ENCODE measurements at regions not wholly inside any gene's neighbourhood (a gene's known extent, or its start where the extent isn't known, plus 50 kb on each side); places are given as distances from the start of the nearest gene placed in this dataset.

DNA sequence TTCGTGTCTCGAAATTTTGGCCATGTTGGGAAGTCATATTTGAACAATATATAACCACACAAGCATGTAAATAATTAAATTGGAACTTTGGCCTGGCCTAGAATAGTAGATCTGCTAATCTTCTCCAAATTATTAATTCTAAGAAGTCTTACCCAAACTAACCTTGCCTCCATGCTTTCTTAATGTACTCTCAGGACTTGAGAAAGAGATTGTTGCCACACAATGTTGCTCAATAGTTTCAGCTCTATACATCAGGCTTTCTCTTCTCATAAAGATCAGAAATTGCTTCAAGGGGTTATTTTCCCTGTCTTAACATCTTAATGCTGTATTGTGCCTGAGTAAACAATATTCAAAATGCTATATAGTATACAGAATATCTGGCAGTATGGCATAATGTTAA lies 202.7 kb upstream of the LRIG1 start:
- Histone ChIP-seq H3F3A (ENCODE audit: low read depth) (peaks cover 9% of the 10 kb centered on the region), H3K79me2 (ENCODE audit: low read depth) (no peaks in the 10 kb centered on the region), H4K20me1 (ENCODE audit: low read depth) (no peaks in the 10 kb centered on the region), H3K9me3 (ENCODE audit: low read depth) (no peaks in the 10 kb centered on the region), H3K4me1 (no peaks in the 10 kb centered on the region), H2AFZ (replicated peaks) (no peak overlapping the region), H3K27ac (no peak overlapping the region), H3K36me3 (no peaks in the 10 kb centered on the region), H3K4me2 (no peak overlapping the region), H3K9ac (no peak overlapping the region), H3K4me3 (no peak overlapping the region), H3K27me3 (no peaks in the 10 kb centered on the region)
- TF ChIP-seq, protein P1, sequence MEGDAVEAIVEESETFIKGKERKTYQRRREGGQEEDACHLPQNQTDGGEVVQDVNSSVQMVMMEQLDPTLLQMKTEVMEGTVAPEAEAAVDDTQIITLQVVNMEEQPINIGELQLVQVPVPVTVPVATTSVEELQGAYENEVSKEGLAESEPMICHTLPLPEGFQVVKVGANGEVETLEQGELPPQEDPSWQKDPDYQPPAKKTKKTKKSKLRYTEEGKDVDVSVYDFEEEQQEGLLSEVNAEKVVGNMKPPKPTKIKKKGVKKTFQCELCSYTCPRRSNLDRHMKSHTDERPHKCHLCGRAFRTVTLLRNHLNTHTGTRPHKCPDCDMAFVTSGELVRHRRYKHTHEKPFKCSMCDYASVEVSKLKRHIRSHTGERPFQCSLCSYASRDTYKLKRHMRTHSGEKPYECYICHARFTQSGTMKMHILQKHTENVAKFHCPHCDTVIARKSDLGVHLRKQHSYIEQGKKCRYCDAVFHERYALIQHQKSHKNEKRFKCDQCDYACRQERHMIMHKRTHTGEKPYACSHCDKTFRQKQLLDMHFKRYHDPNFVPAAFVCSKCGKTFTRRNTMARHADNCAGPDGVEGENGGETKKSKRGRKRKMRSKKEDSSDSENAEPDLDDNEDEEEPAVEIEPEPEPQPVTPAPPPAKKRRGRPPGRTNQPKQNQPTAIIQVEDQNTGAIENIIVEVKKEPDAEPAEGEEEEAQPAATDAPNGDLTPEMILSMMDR (IDR thresholded peaks at IDR 0.05), result no peak
- TF ChIP-seq EZH2 (IDR thresholded peaks at IDR 0.05) (no peak), EZH2phosphoT487 (IDR thresholded peaks at IDR 0.05) (no peak)
- H3K9me3 Mint-ChIP-seq, result peaks cover 2% of the 10 kb centered on the region
- DNase-seq (ENCODE audit: low spot score), result no peak
- no peak overlapping the region for H3K27ac Mint-ChIP-seq
- no peaks in the 10 kb centered on the region for H3K27me3 Mint-ChIP-seq (ENCODE audit: insufficient read depth, low read depth)
- H3K4me3 Mint-ChIP-seq, result no peak overlapping the region
- H3K36me3 Mint-ChIP-seq, result no peaks in the 10 kb centered on the region
- H3K4me1 Mint-ChIP-seq, result no peaks in the 10 kb centered on the region

GRCh38 chr3:66705076-66705475 lies 204.3 kb upstream of the LRIG1 start:
- Histone ChIP-seq H4K20me1 (ENCODE audit: low read depth) (no peaks in the 10 kb centered on the region), H3K4me3 (no peak overlapping the region), H3K4me2 (no peak overlapping the region), H3K4me1 (no peaks in the 10 kb centered on the region), H3K36me3 (no peaks in the 10 kb centered on the region), H3K9me3 (ENCODE audit: low read depth) (no peaks in the 10 kb centered on the region), H3F3A (ENCODE audit: low read depth) (peaks cover 9% of the 10 kb centered on the region), H3K27me3 (no peaks in the 10 kb centered on the region), H2AFZ (replicated peaks) (no peak overlapping the region), H3K79me2 (ENCODE audit: low read depth) (no peaks in the 10 kb centered on the region), H3K27ac (no peak overlapping the region), H3K9ac (no peak overlapping the region)
- no peak overlapping the region for H3K4me3 Mint-ChIP-seq
- TF ChIP-seq EZH2 (IDR thresholded peaks at IDR 0.05) (no peak), EZH2phosphoT487 (IDR thresholded peaks at IDR 0.05) (no peak)
- TF ChIP-seq, protein P1 (IDR thresholded peaks at IDR 0.05), result no peak
- no peak overlapping the region for H3K27ac Mint-ChIP-seq
- H3K36me3 Mint-ChIP-seq, result no peaks in the 10 kb centered on the region
- H3K4me1 Mint-ChIP-seq, result peaks cover 3% of the 10 kb centered on the region
- peaks cover under 1% of the 10 kb centered on the region for H3K9me3 Mint-ChIP-seq
- DNase-seq (ENCODE audit: low spot score), result no peak
- no peaks in the 10 kb centered on the region for H3K27me3 Mint-ChIP-seq (ENCODE audit: insufficient read depth, low read depth)

DNA sequence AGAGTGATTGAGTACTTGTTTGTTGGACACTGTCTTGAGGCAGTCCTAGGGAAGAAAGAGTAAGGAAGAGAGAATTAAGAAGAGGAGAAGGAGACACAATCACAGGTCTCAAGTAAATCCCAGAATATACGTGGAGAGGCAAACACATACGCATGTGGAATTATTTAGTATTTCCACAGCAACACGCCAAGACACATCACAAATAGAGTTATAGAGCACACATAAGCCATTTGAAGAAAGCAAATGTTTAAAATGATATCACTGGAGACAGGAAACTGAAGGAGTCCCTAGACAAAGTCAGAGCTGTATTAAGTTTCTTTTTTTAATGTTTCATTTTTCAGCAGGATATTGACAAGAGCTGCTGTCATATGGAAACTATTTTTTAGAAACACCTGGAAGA lies 206.1 kb upstream of the LRIG1 start:
- H3K4me3 ChIP-seq, result no peak overlapping the region
- H3K9me3 ChIP-seq (ENCODE audit: low read depth), result no peaks in the 10 kb centered on the region
- peaks cover 9% of the 10 kb centered on the region for H3F3A ChIP-seq (ENCODE audit: low read depth)
- no peak for DNase-seq (ENCODE audit: low spot score)
- H2AFZ ChIP-seq (replicated peaks), result no peak overlapping the region
- no peak overlapping the region for H3K4me3 Mint-ChIP-seq
- H4K20me1 ChIP-seq (ENCODE audit: low read depth), result no peaks in the 10 kb centered on the region
- no peaks in the 10 kb centered on the region for H3K27me3 ChIP-seq
- no peaks in the 10 kb centered on the region for H3K27me3 Mint-ChIP-seq (ENCODE audit: insufficient read depth, low read depth)
- H3K27ac ChIP-seq, result no peak overlapping the region
- H3K9me3 Mint-ChIP-seq, result no peaks in the 10 kb centered on the region
- H3K36me3 Mint-ChIP-seq, result no peaks in the 10 kb centered on the region
- TF ChIP-seq EZH2phosphoT487 (IDR thresholded peaks at IDR 0.05), result no peak
- TF ChIP-seq, protein P1 (IDR thresholded peaks at IDR 0.05), result no peak
- no peak for TF ChIP-seq EZH2 (IDR thresholded peaks at IDR 0.05)
- no peaks in the 10 kb centered on the region for H3K79me2 ChIP-seq (ENCODE audit: low read depth)
- no peaks in the 10 kb centered on the region for H3K36me3 ChIP-seq
- H3K4me1 Mint-ChIP-seq, result peaks cover 3% of the 10 kb centered on the region
- H3K4me1 ChIP-seq, result no peaks in the 10 kb centered on the region
- no peak overlapping the region for H3K27ac Mint-ChIP-seq
- H3K9ac ChIP-seq, result no peak overlapping the region
- H3K4me2 ChIP-seq, result no peak overlapping the region

Data from neural progenitor cell (in vitro differentiated cells).